ENCODE measurements at regions not wholly inside any gene's neighbourhood (a gene's known extent, or its start where the extent isn't known, plus 50 kb on each side); places are given as distances from the start of the nearest gene placed in this dataset.

- no peak for DNase-seq (ENCODE audit: insufficient read length)
- TF ChIP-seq TAF1 (IDR thresholded peaks at IDR 0.05; ENCODE audit: borderline replicate concordance, low read depth, low read length), result no peak
- no peak for TF ChIP-seq POLR2AphosphoS5 (IDR thresholded peaks at IDR 0.05; ENCODE audit: low read depth, low read length)
- no peak for TF ChIP-seq POLR2A (IDR thresholded peaks at IDR 0.05; ENCODE audit: low read depth, low read length)
- FAIRE-seq, result no peak
Measured at GRCh38 chr10:3530783-3531645, 254.0 kb downstream of the KLF6 start.

DNA sequence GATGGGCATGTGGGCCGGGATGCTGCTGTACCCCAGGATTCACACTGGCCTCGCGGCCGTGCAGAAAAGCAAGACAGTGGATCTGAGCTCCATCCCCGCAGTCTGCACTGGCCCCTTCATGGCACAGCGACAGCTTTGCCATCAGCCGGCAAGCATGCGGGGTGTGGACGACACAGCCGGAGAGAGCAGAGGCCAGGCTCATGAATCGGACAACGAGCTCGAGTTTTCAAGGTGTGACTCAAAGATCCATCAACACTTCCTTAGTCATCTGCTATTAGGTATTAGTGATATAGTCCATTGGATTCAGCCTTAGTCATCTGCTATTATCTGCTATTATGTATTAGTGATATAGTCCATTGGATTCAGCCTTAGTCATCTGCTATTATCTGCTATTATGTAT is 254.7 kb downstream of the KLF6 start:
- TF ChIP-seq TAF1 (IDR thresholded peaks at IDR 0.05; ENCODE audit: borderline replicate concordance, low read depth, low read length) (no peak), POLR2A (IDR thresholded peaks at IDR 0.05; ENCODE audit: low read depth, low read length) (no peak), POLR2AphosphoS5 (IDR thresholded peaks at IDR 0.05; ENCODE audit: low read depth, low read length) (no peak)
- FAIRE-seq, result no peak
- no peak for DNase-seq (ENCODE audit: insufficient read length)

GRCh38 chr10:3529691-3530090 is 255.3 kb downstream of the KLF6 start:
- DNase-seq (ENCODE audit: insufficient read length) (no peak), FAIRE-seq (no peak)
- TF ChIP-seq TAF1 (IDR thresholded peaks at IDR 0.05; ENCODE audit: borderline replicate concordance, low read depth, low read length), result no peak
- TF ChIP-seq POLR2AphosphoS5 (IDR thresholded peaks at IDR 0.05; ENCODE audit: low read depth, low read length), result no peak

- DNase-seq (ENCODE audit: insufficient read length) (no peak), FAIRE-seq (no peak)
- TF ChIP-seq POLR2AphosphoS5 (IDR thresholded peaks at IDR 0.05; ENCODE audit: low read depth, low read length), result no peak
- TF ChIP-seq TAF1 (IDR thresholded peaks at IDR 0.05; ENCODE audit: borderline replicate concordance, low read depth, low read length), result no peak
- no peak for TF ChIP-seq POLR2A (IDR thresholded peaks at IDR 0.05; ENCODE audit: low read depth, low read length)
Measured at GRCh38 chr10:3528823-3529403, 256.1 kb downstream of the KLF6 start.

DNA sequence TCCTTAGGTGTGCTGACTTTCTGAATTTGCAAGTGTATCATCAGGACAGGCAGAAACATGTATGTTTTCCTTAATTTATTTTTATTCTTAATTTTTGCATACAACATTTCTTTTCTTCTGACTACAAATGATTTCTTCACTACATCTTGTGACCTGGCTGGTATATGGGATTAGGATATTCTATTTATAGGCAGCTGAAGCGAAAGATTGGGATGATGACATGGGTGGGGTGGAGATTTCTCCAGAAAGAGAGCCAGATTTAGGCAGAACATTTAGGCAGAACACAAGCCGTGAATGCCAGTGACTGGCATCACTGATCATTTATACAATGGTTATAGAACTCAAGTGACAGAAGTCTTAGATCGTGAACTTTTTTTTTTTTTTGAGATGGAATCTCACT is 256.7 kb downstream of the KLF6 start:
- FAIRE-seq (no peak), DNase-seq (ENCODE audit: insufficient read length) (no peak)
- TF ChIP-seq TAF1 (IDR thresholded peaks at IDR 0.05; ENCODE audit: borderline replicate concordance, low read depth, low read length) (no peak), POLR2AphosphoS5 (IDR thresholded peaks at IDR 0.05; ENCODE audit: low read depth, low read length) (no peak), POLR2A (IDR thresholded peaks at IDR 0.05; ENCODE audit: low read depth, low read length) (no peak)

- no peak for DNase-seq (ENCODE audit: insufficient read length)
Measured at GRCh38 chr10:3527869-3528268, 257.1 kb downstream of the KLF6 start.

DNA sequence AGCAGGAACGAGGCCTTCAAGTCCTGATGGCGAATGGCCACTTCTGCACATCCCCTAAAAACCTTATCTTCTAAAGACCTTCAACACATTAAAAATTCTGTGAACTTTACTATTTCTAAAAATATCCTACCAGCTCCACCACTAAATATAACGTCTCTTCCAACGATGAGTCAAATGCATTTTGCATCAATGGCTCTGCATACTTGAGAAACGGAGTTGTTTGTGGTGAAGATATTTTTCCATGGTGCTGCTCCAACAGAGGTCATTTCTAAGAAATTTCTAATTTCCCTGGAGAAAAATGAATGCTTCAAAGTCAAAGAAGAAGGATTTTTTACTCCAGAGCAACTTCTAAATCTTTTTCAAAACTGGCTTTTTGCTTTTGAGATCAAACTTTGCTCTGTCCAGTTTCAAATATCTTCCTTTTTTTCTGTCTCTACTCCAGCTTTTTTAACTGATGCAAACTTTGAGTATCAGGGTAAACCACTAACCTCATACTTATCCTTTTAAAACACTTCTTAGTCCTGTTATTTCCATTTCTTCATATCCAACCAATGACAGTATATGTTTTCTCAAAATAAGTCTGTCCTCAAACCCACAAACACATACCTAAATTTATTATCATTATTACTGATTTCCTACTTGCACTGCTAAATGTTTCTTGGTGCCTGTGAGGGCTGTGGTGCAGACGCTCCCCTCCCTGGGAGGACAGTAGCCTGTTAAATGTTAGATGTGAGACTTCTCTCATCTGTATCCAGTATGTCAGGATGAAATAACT is 258.1 kb downstream of the KLF6 start:
- FAIRE-seq (no peak), DNase-seq (ENCODE audit: insufficient read length) (no peak)
- no peak for TF ChIP-seq POLR2A (IDR thresholded peaks at IDR 0.05; ENCODE audit: low read depth, low read length)

More at GRCh38 chr10:3527869-3528268, 257.1 kb downstream of the KLF6 start:
- TF ChIP-seq POLR2AphosphoS5 (IDR thresholded peaks at IDR 0.05; ENCODE audit: low read depth, low read length) (no peak), TAF1 (IDR thresholded peaks at IDR 0.05; ENCODE audit: borderline replicate concordance, low read depth, low read length) (no peak), POLR2A (IDR thresholded peaks at IDR 0.05; ENCODE audit: low read depth, low read length) (no peak)
- no peak for FAIRE-seq

DNA sequence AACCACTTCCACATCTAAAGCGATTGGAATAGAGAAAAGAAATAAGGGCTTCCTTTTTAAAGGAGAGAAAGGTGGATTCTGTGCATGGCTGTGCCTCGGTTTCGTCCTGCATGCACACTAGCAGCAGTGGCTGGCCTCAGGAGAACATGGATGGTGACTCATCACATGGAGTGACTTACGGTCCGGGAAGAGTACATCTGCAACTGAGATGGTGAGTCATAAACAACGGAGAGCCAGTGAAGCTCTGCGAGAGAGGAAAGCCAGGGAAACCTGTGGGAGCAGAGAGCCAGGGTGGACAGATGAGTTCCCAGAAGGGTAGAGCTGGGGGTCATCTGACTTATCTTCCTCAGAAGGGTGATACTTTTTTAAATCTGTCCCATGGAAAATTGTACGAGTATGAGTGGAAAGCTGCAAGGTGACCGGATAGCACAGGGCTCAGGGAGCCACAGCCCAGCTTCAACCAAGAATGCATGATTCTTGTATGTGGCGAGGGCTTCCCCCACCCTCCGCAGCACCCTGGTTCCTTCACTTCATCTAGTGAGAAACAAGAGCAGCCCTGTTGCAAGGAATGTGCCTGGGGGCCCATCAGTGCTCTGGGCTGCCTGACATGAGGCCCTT is 259.1 kb downstream of the KLF6 start:
- no peak for FAIRE-seq
- no peak for DNase-seq (ENCODE audit: insufficient read length)
- TF ChIP-seq POLR2AphosphoS5 (IDR thresholded peaks at IDR 0.05; ENCODE audit: low read depth, low read length) (no peak), TAF1 (IDR thresholded peaks at IDR 0.05; ENCODE audit: borderline replicate concordance, low read depth, low read length) (no peak), POLR2A (IDR thresholded peaks at IDR 0.05; ENCODE audit: low read depth, low read length) (no peak)

- no peak for FAIRE-seq
- no peak for TF ChIP-seq TAF1 (IDR thresholded peaks at IDR 0.05; ENCODE audit: borderline replicate concordance, low read depth, low read length)
- no peak for TF ChIP-seq POLR2AphosphoS5 (IDR thresholded peaks at IDR 0.05; ENCODE audit: low read depth, low read length)
- no peak for TF ChIP-seq POLR2A (IDR thresholded peaks at IDR 0.05; ENCODE audit: low read depth, low read length)
- no peak for DNase-seq (ENCODE audit: insufficient read length)
Measured at GRCh38 chr10:3524086-3524960, 260.7 kb downstream of the KLF6 start.

- DNase-seq (ENCODE audit: insufficient read length), result no peak
- no peak for FAIRE-seq
- TF ChIP-seq POLR2A (IDR thresholded peaks at IDR 0.05; ENCODE audit: low read depth, low read length) (no peak), TAF1 (IDR thresholded peaks at IDR 0.05; ENCODE audit: borderline replicate concordance, low read depth, low read length) (no peak), POLR2AphosphoS5 (IDR thresholded peaks at IDR 0.05; ENCODE audit: low read depth, low read length) (no peak)
Measured at GRCh38 chr10:3523309-3524050, 261.5 kb downstream of the KLF6 start.

Measured in GM12892 (cell line).